ENCODE measurements at regions not wholly inside any gene's neighbourhood (a gene's known extent, or its start where the extent isn't known, plus 50 kb on each side); places are given as distances from the start of the nearest gene placed in this dataset.
A peak's percentile ranks its signal among the peaks of the same experiment; 100 is the strongest.

DNA sequence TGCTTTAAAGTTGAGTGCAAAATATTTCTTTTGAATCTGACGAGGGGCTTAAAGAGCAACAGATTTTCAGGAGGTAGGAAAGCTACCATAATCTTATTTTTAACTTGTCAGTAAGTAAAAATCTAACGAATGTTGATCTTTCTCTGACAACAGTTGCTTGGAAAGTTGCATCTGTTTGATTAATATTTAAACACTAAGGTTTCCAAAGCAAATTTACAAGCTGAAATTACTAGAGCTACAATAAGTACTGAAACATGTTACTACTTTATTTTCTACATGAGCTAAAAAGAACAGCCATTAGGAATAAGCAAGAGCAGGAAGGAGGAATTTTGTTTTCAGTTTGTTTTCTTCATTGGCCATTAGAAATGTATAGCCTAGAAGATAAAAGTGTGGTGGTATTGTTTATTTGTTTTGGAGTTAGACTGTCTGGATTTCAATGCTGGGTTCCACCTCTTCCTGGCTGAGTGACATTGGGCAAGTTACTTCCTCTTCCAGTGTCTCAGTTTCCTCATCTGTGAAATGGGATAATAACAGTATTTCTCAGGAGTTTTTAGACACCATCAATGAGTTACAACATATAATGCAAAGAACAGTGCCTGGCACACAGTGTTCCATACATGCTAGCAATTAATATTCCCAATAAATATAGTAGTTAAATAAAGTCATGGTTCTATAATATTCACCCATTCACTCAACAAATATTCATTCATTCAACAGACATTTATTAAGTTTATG, 87.9 kb upstream of the FLRT2 start:
- H3K9me3 ChIP-seq = no peaks in the 10 kb centered on the region
- ATAC-seq (no peak), DNase-seq (no peak)
- WGBS, 4 donors = 58 to 86% (median 86%) methylated on average over 2 of the region's 2 CpGs
- peaks cover 0 to 14% (median 0%) of the 10 kb centered on the region in 12 donors for H3K4me1 ChIP-seq
- no peak overlapping the region for H3K4me3 ChIP-seq
- TF ChIP-seq POLR2A (IDR thresholded peaks at IDR 0.05) = no peak
- TF ChIP-seq, protein P1, sequence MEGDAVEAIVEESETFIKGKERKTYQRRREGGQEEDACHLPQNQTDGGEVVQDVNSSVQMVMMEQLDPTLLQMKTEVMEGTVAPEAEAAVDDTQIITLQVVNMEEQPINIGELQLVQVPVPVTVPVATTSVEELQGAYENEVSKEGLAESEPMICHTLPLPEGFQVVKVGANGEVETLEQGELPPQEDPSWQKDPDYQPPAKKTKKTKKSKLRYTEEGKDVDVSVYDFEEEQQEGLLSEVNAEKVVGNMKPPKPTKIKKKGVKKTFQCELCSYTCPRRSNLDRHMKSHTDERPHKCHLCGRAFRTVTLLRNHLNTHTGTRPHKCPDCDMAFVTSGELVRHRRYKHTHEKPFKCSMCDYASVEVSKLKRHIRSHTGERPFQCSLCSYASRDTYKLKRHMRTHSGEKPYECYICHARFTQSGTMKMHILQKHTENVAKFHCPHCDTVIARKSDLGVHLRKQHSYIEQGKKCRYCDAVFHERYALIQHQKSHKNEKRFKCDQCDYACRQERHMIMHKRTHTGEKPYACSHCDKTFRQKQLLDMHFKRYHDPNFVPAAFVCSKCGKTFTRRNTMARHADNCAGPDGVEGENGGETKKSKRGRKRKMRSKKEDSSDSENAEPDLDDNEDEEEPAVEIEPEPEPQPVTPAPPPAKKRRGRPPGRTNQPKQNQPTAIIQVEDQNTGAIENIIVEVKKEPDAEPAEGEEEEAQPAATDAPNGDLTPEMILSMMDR (IDR thresholded peaks at IDR 0.05) = no peak
- H3K36me3 ChIP-seq = no peaks in the 10 kb centered on the region
- no peaks in the 10 kb centered on the region for H3K27me3 ChIP-seq
- H3K27ac ChIP-seq = no peak overlapping the region
- intact Hi-C loops (cut with DNase I) = no loop called here

DNA sequence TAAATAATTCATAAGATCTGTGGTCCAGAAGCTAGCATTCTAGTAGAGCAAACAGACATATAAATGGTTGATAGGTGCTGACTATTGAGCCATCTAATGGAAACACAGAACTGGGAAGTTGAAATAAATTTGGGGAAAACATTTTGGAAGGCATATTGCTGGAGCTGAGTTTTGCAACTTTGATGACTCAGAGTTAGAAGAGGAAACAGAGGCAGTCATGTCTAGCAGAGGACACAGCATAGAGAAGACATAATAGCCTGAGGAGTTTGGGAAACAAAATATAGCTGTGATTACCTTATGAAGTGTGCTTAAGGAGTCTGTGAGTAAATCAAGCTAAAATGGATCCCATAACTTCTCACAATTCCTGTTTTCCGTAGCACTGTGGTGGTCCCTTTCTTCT, 86.9 kb upstream of the FLRT2 start:
- Histone ChIP-seq H3K4me3 (no peak overlapping the region), H3K36me3 (no peaks in the 10 kb centered on the region), H3K27ac (no peak overlapping the region), H3K9me3 (no peaks in the 10 kb centered on the region), H3K27me3 (no peaks in the 10 kb centered on the region), H3K4me1 (peaks cover 0 to 14% (median 0%) of the 10 kb centered on the region in 12 donors)
- WGBS, 4 donors = 93 to 100% (median 98%) methylated on average over 1 of the region's 1 CpG
- ATAC-seq (no peak), DNase-seq (no peak)
- no peak for TF ChIP-seq POLR2A (IDR thresholded peaks at IDR 0.05)
- TF ChIP-seq, protein P1 (IDR thresholded peaks at IDR 0.05) = no peak
- intact Hi-C loops (cut with DNase I) = no loop called here

DNA sequence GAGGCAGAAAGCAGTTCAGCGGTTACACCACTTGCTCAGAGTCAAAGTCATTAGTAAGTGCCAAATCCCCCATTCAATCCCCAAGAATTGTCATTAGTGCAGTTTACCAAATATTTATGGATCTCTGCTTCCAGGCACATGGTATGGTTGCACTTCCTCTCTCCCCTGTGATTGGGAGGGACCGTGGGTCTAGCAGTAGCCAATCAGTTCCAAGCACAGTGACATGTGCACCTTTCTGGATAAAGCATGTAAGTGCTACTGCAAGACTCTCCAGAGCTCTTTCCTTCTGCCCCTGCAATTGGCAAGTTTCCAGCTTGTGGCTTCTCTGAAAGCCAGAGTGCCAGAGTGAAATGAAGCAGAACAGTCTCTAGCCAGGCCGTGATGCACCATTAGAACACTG, 85.3 kb upstream of the FLRT2 start:
- Histone ChIP-seq H3K9me3 (no peaks in the 10 kb centered on the region), H3K4me1 (peaks cover 0 to 10% (median 0%) of the 10 kb centered on the region in 12 donors), H3K27ac (no peak overlapping the region), H3K4me3 (no peak overlapping the region), H3K27me3 (no peaks in the 10 kb centered on the region), H3K36me3 (no peaks in the 10 kb centered on the region)
- intact Hi-C loops (cut with DNase I) = no loop called here
- DNase-seq (peak in 3 of 5 donors; percentile 32 to 36 (median 34)), ATAC-seq (peak; percentile 26 to 64 (median 39))
- WGBS, 4 donors = 54 to 68% (median 64%) methylated on average over 2 to 3 of the region's 3 CpGs
- TF ChIP-seq POLR2A (IDR thresholded peaks at IDR 0.05) = no peak
- TF ChIP-seq, protein P1 (IDR thresholded peaks at IDR 0.05) = no peak

DNA sequence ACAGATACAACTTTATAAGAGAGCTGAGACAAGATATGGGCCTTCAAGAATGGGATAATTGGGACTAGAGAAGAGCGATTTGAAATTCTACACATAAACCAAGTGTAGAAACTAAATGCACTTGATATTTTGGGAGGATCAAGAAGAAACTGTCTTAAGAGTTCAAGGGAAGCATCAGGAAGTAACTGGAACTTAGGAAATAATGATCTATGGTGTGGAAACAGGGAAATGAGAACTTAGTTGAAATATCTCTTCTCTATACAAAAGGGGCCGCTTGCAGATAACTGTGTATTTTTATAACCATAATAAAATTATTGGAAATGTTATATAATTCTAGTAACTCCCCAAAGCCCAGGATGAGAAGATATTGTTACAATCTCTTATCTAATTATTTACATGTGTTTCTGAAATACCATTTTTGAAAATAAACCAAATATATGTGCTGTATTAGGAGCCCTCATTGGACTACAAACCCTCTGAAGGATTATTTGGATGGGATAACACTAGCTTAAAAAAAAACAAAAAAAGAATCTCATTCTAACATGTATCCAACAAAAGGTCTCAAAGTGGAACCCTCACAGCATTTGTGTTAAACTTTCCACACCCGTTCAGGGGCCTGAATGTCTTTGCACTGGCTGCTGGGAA, 84.7 kb upstream of the FLRT2 start:
- DNase-seq (no peak), ATAC-seq (no peak)
- Histone ChIP-seq H3K27me3 (no peaks in the 10 kb centered on the region), H3K4me3 (no peak overlapping the region), H3K27ac (no peak overlapping the region), H3K36me3 (no peaks in the 10 kb centered on the region), H3K4me1 (peaks cover 0 to 3% (median 0%) of the 10 kb centered on the region in 12 donors), H3K9me3 (no peaks in the 10 kb centered on the region)
- no peak for TF ChIP-seq POLR2A (IDR thresholded peaks at IDR 0.05)
- TF ChIP-seq, protein P1 (IDR thresholded peaks at IDR 0.05) = no peak
- WGBS, 4 donors = 82 to 97% (median 90%) methylated on average over 3 of the region's 3 CpGs
- intact Hi-C loops (cut with DNase I) = no loop called here
